ENCODE measurements at regions not wholly inside any gene's neighbourhood (a gene's known extent, or its start where the extent isn't known, plus 50 kb on each side); places are given as distances from the start of the nearest gene placed in this dataset.

GRCh38 chr10:78319371-78319770 is 285.7 kb downstream of the RPS24 start:
- DNase-seq: no peak

- no peak for DNase-seq
Measured at GRCh38 chr10:78319841-78320240, 286.2 kb downstream of the RPS24 start.

- DNase-seq: no peak
Measured at GRCh38 chr10:78320506-78320905, 286.8 kb downstream of the RPS24 start.

DNA sequence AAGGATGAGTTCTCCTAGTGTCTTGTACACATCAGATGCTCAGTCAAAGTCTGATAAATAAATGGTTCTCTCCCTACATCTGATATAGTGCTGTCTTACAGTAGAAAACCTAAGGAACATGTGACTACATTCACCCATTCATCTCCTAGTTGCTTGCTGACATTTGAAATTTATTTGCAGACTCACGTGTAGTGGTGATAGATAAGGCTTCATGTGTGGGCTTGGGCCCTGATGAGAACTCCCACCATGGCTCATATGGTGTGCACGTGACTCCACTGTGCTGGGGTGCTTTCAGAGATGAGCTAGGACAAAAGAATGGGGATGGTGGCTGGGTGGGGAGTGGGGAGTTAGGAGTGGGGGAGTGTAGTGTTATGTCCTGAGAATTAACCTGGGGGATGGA is 287.3 kb downstream of the RPS24 start:
- no peak for DNase-seq

DNA sequence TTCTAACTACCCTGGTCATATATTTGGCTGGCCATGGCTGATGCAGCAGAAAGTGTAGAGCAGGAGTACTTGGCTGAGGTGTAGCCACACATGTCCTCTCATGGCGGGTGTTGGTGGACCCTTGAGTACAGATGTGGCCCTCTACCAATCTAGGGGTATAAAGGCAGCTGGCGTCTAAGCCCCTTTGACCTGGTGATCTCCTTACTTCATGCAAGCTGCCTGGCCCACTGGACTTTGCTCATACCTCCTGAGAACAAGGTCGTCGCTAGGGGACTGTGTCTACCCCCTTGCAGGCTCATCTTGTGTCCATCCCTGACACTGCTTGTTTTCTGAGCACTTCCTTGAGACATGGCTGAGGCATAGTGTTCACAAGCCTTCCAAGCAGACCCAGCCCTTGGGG is 287.8 kb downstream of the RPS24 start:
- no peak for DNase-seq

GRCh38 chr10:78326372-78326771 is 292.7 kb downstream of the RPS24 start:
- no peak for DNase-seq

GRCh38 chr10:78327778-78328591 is 294.3 kb downstream of the RPS24 start:
- no peak for DNase-seq

- DNase-seq: no peak
Measured at GRCh38 chr10:78328592-78329404, 295.1 kb downstream of the RPS24 start.

DNA sequence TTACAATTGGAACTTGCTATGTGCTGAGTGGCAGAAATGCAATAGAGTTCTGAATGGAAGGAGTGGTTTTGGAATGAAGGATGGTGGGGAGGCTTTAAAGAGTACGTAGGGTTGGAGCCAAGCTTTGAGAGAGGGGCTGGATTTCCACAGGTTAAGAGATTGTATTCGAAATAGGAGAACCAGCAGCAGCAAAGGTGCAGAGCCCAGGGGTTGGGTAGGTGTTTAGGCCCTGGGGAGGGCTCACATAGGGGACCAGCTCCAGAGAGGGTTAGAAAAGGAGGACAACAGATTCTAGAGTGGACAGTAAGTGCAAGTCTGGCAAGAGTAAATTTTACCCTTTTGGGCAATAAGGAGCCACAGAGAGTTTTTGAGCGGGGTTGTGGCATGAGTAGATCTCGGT is 297.2 kb downstream of the RPS24 start:
- no peak for DNase-seq

GRCh38 chr10:78331391-78331922 is 297.8 kb downstream of the RPS24 start:
- no peak for DNase-seq

DNA sequence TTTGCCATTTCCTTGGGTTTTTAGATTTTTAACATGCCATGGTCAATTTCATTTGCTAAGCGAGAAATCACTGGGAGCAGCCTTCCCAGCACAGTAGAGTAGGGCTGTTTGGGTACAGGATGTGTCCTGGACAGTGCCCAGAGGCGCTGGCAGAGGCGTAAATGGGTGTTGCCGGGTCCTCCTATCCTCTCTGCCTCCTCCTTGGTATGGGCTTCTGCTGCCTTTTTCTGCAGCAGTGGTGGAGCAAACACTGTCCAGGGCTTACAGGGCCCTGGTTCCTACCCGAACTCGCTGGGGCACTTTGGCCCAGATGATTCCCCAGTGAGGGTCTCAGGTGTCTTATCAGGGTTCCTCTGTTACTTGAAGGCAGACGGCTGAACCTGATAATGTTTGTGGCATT is 298.3 kb downstream of the RPS24 start:
- no peak for DNase-seq

- DNase-seq: no peak
Measured at GRCh38 chr10:78332657-78333056, 299.0 kb downstream of the RPS24 start.

- no peak for DNase-seq
Measured at GRCh38 chr10:78333362-78334143, 299.9 kb downstream of the RPS24 start.

DNA sequence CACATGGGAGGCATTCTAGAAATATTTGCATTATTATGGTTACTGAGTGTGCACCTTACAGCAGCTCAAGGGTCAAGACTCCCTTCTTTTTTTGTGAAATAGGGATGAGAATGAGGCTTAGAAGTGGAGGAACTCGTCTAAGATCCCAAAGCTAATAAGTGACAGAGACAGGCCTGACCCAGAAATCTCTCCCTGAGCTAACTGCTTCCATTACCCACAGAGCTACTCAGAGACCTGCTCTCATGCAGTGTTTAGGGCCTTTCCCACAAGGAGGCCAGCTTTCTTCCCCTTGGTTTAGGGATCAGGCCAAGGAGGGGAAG is 301.7 kb downstream of the RPS24 start:
- DNase-seq: no peak

DNA sequence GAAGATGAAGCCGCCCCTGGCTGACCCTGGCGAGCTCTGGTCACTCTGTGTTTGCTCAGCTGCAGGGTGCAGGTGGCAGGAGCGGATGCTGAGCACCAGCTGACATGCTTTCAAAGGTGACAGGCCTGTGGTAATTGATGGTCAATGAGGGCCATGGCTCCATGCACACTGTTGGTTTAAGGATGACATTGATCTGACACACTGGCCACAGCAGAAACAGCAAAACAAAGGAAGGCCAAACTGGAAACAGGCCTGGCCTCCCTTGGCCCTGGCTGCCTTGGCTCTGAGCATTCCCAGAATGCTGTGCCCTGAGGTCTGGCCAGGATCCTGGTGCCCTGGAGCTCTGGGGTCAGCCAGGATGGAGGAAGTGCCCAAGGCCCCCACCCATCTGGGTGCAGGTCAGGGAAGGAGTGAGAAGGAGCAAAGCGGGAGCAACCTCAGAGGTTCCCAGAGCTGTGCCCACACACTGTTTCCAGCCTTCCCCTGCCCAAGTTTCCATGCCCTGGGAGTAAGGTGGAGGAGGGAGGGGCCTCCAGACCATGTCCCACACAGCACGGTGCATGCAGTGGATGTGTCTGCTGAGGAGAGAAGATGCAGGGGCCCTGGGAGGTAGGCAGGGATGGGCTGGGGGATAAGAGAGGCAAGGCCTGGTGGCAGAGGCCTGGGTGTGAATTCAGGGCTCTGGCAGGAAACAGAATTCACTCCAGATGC is 302.2 kb downstream of the RPS24 start:
- DNase-seq: no peak

DNA sequence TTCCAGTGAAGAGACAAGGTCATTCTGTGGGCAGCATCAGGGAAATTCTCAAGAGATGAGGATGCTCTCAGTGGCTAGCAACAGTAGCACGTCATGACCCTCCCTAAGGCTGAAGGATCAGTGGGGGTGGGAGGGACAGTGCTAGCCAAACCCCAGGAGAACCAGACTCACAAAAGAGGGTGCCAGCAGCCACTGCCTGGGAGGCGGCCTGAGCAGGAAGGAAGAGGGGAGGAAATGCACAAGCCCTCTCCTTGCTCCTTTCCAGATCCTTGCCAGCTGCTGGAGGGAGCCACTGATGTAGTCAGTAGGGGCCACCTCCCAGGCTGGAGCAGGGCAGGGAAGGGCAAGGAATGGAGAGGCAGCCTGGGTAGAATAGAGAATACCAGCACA is 302.7 kb downstream of the RPS24 start:
- DNase-seq: no peak

DNA sequence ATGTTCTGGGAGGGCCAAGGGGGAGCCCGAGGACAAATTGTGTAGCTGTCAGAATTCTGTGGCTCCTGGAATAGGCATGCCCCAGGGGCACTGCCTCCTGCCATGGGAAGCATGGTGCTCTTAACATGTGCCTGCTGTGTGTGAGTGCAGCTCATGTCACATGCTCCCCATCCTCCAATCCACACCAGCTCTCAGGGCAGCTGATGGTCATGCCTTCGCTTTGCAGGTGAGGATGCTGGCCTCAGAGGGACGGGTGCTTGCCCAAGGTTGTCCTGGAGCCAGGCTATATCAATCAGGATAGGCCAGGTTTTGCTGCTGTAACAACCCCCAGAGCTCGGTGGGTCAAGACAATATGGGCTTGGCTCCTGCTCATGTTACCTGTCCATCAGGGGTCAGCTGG is 303.4 kb downstream of the RPS24 start:
- DNase-seq: no peak

DNA sequence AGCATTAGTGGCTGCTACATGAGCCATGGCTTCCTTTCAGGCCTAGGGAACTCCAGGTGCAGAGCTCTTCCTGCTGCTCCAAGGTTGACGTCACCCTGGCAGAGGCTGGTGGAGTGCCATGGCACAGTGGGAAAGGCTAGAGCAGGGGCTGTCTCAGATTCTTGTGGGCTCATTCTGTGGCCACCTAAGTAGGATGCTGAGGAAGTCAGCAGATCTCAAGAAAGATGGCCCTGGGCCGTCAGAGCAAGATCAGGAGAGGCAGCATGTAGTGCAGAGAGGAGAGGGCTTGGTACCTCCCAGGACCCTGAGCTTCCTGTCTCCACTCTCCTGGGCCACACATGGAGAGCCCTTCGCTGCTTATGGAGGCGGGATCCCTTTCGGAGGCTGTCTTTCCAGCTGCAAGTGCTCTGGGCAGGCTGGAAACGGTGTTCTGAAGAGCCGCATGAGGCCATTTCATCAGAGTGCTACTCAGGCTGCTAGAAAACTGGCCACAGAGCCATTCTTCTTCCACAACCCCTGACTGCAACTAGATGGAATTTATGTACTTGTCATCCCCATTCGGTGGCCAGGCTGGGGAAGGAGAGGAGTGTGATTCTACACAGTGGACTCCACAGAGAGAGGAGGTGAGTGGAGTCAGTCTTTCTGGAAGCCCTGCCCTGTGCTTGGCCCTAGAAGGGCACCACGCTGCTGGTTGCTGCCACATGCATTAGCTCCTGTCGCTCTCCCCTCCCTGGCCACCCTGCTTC is 304.2 kb downstream of the RPS24 start:
- no peak for DNase-seq

DNA sequence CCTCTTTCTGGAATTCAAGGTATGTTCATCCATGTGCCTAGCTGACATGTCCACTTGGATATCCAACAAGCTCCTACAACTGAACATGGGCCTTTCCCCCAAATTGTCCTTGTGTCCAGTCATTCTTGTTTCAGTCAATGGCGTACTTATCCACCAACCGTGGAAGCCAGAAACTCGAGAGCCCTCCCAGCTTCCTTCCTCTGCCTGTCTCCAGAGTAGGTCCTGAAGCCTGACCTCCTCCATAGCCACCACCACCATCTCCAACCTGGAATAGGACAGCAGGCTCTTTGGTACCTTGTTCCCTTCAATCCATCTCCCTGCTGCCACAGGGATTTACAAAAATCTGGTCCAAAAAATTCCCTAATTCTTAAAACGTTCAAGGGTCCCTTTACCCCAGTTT is 305.1 kb downstream of the RPS24 start:
- DNase-seq: no peak

GRCh38 chr10:78339251-78339650 is 305.6 kb downstream of the RPS24 start:
- no peak for DNase-seq

All from right lung (tissue), 2 donors.